ENCODE measurements at regions not wholly inside any gene's neighbourhood (a gene's known extent, or its start where the extent isn't known, plus 50 kb on each side); places are given as distances from the start of the nearest gene placed in this dataset.

- in situ Hi-C loops (cut with HindIII; ENCODE audit: low sequenced_read_pairs), result no loop called here
- DNase-seq (ENCODE audit: low read depth, low spot score), result no peak
- peak overlapping the region; percentile 30 for H3K4me3 ChIP-seq (ENCODE audit: low read depth, low read length)
- TF ChIP-seq CTCF (IDR thresholded peaks at IDR 0.05; ENCODE audit: low read depth, low read length), result no peak
These were observed 276.6 kb downstream of the BCOR start for GRCh38 chrX:39820938-39821708.

GRCh38 chrX:39821709-39822095 is 276.1 kb downstream of the BCOR start:
- in situ Hi-C loops (cut with HindIII; ENCODE audit: low sequenced_read_pairs), result no loop called here
- no peak for TF ChIP-seq CTCF (IDR thresholded peaks at IDR 0.05; ENCODE audit: low read depth, low read length)

GRCh38 chrX:39822133-39822748 is 275.5 kb downstream of the BCOR start:
- no peak for TF ChIP-seq CTCF (IDR thresholded peaks at IDR 0.05; ENCODE audit: low read depth, low read length)
- in situ Hi-C loops (cut with HindIII; ENCODE audit: low sequenced_read_pairs), result no loop called here

More at GRCh38 chrX:39821709-39822095, 276.1 kb downstream of the BCOR start:
- H3K4me3 ChIP-seq (ENCODE audit: low read depth, low read length), result peak overlapping the region; percentile 30
- no peak for DNase-seq (ENCODE audit: low read depth, low spot score)

GRCh38 chrX:39823424-39823823 is 274.3 kb downstream of the BCOR start:
- no peak for DNase-seq (ENCODE audit: low read depth, low spot score)
- in situ Hi-C loops (cut with HindIII; ENCODE audit: low sequenced_read_pairs), result no loop called here
- no peak overlapping the region for H3K4me3 ChIP-seq (ENCODE audit: low read depth, low read length)
- no peak for TF ChIP-seq CTCF (IDR thresholded peaks at IDR 0.05; ENCODE audit: low read depth, low read length)

More at GRCh38 chrX:39822133-39822748, 275.5 kb downstream of the BCOR start:
- DNase-seq (ENCODE audit: low read depth, low spot score), result no peak
- H3K4me3 ChIP-seq (ENCODE audit: low read depth, low read length), result no peak overlapping the region

- no peak overlapping the region for H3K4me3 ChIP-seq (ENCODE audit: low read depth, low read length)
- in situ Hi-C loops (cut with HindIII; ENCODE audit: low sequenced_read_pairs), result no loop called here
- no peak for TF ChIP-seq CTCF (IDR thresholded peaks at IDR 0.05; ENCODE audit: low read depth, low read length)
- DNase-seq (ENCODE audit: low read depth, low spot score), result no peak
These were observed 273.9 kb downstream of the BCOR start for GRCh38 chrX:39823854-39824253.

GRCh38 chrX:39826813-39827543 is 270.8 kb downstream of the BCOR start:
- no peak for DNase-seq (ENCODE audit: low read depth, low spot score)

More at GRCh38 chrX:39826813-39827543, 270.8 kb downstream of the BCOR start:
- TF ChIP-seq CTCF (IDR thresholded peaks at IDR 0.05; ENCODE audit: low read depth, low read length), result no peak
- no peak overlapping the region for H3K4me3 ChIP-seq (ENCODE audit: low read depth, low read length)
- in situ Hi-C loops (cut with HindIII; ENCODE audit: low sequenced_read_pairs), result no loop called here
